Vagina (tissue), 2 donors: ENCODE measurements at regions not wholly inside any gene's neighbourhood (a gene's known extent, or its start where the extent isn't known, plus 50 kb on each side); places are given as distances from the start of the nearest gene placed in this dataset.

Experiments
- POLR2A ChIP-seq, 2 donors: fragments of 450-650 bp; IDR thresholded peaks; one replicate each; pipeline ENCODE4 v1.6.1; 2017; ENCODE audit warnings: antibody characterized with exemption in 2 of 2, mild to moderate bottlenecking in 2 of 2, moderate library complexity in 2 of 2
- TF ChIP-seq, protein P1 (sequence below), 3 experiments: fragments of 450-650 bp in 2 of 3; fragments of 200-600 bp in 1 of 3; sonication (generic) in 1 of 3; IDR thresholded peaks; one replicate each; pipeline ENCODE4 v1.5.1; 2017 to 2019; ENCODE audit warnings: antibody characterized with exemption in 3 of 3, mild to moderate bottlenecking in 2 of 3, moderate library complexity in 2 of 3

DNA sequence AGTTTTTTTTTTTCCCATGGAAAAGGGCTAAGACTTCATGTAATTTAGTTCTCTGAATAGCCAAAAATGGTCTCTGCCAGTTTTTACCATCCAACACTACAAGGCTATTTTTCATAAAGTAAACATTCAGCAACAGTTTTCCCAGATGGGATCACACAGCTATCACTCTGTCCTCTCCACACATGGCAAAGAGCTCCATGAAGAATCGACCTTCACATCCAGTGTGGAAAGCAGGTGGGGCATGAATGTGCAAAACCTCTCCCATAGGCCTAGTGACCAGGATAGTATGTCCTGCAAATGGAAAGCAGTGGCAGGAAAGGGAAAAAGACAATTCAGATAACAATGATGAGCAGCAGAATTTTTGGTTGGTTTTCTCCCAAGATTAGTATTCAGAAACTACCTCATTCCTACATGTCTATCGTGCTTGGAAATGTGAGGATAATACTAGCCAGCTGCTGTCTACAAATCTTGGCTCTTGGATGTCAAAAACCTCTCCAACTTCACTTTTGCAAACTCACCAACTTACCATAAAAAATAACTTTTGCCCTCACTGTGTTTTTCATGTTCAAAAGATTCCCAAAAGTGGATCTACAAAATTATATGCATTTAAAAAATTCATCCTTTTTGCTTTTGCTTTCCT lies 159.7 kb upstream of the MCHR2 start:
- TF ChIP-seq, protein P1, sequence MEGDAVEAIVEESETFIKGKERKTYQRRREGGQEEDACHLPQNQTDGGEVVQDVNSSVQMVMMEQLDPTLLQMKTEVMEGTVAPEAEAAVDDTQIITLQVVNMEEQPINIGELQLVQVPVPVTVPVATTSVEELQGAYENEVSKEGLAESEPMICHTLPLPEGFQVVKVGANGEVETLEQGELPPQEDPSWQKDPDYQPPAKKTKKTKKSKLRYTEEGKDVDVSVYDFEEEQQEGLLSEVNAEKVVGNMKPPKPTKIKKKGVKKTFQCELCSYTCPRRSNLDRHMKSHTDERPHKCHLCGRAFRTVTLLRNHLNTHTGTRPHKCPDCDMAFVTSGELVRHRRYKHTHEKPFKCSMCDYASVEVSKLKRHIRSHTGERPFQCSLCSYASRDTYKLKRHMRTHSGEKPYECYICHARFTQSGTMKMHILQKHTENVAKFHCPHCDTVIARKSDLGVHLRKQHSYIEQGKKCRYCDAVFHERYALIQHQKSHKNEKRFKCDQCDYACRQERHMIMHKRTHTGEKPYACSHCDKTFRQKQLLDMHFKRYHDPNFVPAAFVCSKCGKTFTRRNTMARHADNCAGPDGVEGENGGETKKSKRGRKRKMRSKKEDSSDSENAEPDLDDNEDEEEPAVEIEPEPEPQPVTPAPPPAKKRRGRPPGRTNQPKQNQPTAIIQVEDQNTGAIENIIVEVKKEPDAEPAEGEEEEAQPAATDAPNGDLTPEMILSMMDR (IDR thresholded peaks at IDR 0.05), result no peak
- no peak for TF ChIP-seq POLR2A (IDR thresholded peaks at IDR 0.05)
